DND-41 (cell line): ENCODE measurements at regions not wholly inside any gene's neighbourhood (a gene's known extent, or its start where the extent isn't known, plus 50 kb on each side); places are given as distances from the start of the nearest gene placed in this dataset.

Source experiments
- ATAC-seq: fragments of 200-7000 bp; cut with Tn5 transposase; 3 replicates; pipeline ENCODE4 v1.9.1; 2021; ENCODE audit warnings: low read depth; ENCODE audit not compliant: insufficient read depth
- DNase-seq: peaks from one replicate; pipeline ENCODE4 v3.0.0-alpha.2; 2020
- H2AFZ ChIP-seq: 2 replicates; pipeline ENCODE4 v1.6.0; 2012; ENCODE audit warnings: low read depth, low read length
- H3K27ac ChIP-seq: 2 replicates; pipeline ENCODE4 v1.5.1; 2012; ENCODE audit warnings: low read length, inconsistent platforms
- H3K27me3 ChIP-seq: fragments of 200-600 bp; sonication (generic); 2 replicates; pipeline ENCODE4 v1.6.0; 2012; ENCODE audit warnings: low read length, mild to moderate bottlenecking, inconsistent platforms; ENCODE audit not compliant: insufficient read depth, poor library complexity
- H3K36me3 ChIP-seq: 2 replicates; pipeline ENCODE4 v1.5.1; 2012; ENCODE audit warnings: low read length, inconsistent platforms; ENCODE audit not compliant: insufficient read depth
- H3K4me1 ChIP-seq: 2 replicates; pipeline ENCODE4 v1.5.1; 2012; ENCODE audit warnings: mild to moderate bottlenecking, low read length; ENCODE audit not compliant: insufficient read depth
- H3K4me2 ChIP-seq: 2 replicates; pipeline ENCODE4 v1.6.0; 2012; ENCODE audit warnings: mild to moderate bottlenecking, moderate library complexity, low read length, inconsistent platforms; ENCODE audit not compliant: insufficient read depth
- H3K4me3 ChIP-seq, 2 experiments: fragments of 200-600 bp in 1 of 2; shearing (Covaris generic) in 1 of 2; 2 replicates each; pipeline ENCODE4 v1.5.1; 2012 to 2016; ENCODE audit warnings: inconsistent platforms in 2 of 2, low read length in 2 of 2, mild to moderate bottlenecking in 2 of 2, low read depth in 1 of 2, moderate library complexity in 1 of 2
- H3K79me2 ChIP-seq: 2 replicates; pipeline ENCODE4 v1.6.0; 2012; ENCODE audit warnings: low read length, inconsistent platforms; ENCODE audit not compliant: insufficient read depth
- H3K9ac ChIP-seq: 2 replicates; pipeline ENCODE4 v1.6.0; 2012; ENCODE audit warnings: low read depth, mild to moderate bottlenecking, inconsistent platforms, low read length, moderate library complexity
- H3K9me3 ChIP-seq: 2 replicates; pipeline ENCODE4 v1.5.1; 2012; ENCODE audit warnings: low read length, moderate library complexity, mild to moderate bottlenecking, inconsistent platforms; ENCODE audit not compliant: insufficient read depth, severe bottlenecking
- H4K20me1 ChIP-seq: 2 replicates; pipeline ENCODE4 v1.6.0; 2012; ENCODE audit warnings: low read length; ENCODE audit not compliant: insufficient read depth
- EZH2 ChIP-seq: IDR thresholded peaks from 3 replicates; pipeline ENCODE4 v1.6.1; 2012; ENCODE audit warnings: borderline replicate concordance, low read depth, mild to moderate bottlenecking, moderate library complexity, low read length, inconsistent platforms; ENCODE audit not compliant: severe bottlenecking
- TF ChIP-seq, protein P1 (sequence below): IDR thresholded peaks from 2 replicates; pipeline ENCODE4 v1.5.1; 2012; ENCODE audit warnings: borderline replicate concordance, low read length, moderate library complexity, mild to moderate bottlenecking; ENCODE audit not compliant: poor library complexity, severe bottlenecking; ENCODE audit errors: extremely low read depth

DNA sequence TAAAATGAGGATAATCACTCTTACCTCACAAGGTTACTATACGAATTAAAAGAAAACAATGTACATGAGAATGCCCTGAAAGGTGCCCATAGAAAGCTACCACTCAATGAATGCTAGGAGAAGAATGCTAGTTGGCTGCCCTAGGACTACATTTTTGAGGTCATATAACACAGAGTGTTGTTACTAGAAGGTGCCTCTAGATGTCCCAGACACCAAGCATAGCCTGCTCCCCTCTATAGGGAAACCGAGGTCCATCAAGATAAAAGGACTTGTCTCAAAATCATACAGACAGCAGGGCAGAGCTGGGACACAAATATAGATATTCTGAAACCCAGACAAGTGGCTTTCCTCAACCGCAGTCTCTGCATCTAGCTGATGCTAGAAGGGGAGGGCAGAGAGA is 147.0 kb upstream of the ARHGEF9 start:
- H3K4me3 ChIP-seq: no peak overlapping the region
- no peaks in the 10 kb centered on the region for H4K20me1 ChIP-seq
- no peaks in the 10 kb centered on the region for H3K36me3 ChIP-seq
- no peaks in the 10 kb centered on the region for H3K4me1 ChIP-seq
- no peak overlapping the region for H3K27ac ChIP-seq
- no peaks in the 10 kb centered on the region for H3K27me3 ChIP-seq
- DNase-seq (no peak), ATAC-seq (no peak)
- H3K9ac ChIP-seq: no peak overlapping the region
- no peaks in the 10 kb centered on the region for H3K79me2 ChIP-seq
- H3K9me3 ChIP-seq: no peaks in the 10 kb centered on the region
- no peak overlapping the region for H3K4me2 ChIP-seq
- no peak overlapping the region for H2AFZ ChIP-seq
- TF ChIP-seq EZH2: no peak
- TF ChIP-seq, protein P1, sequence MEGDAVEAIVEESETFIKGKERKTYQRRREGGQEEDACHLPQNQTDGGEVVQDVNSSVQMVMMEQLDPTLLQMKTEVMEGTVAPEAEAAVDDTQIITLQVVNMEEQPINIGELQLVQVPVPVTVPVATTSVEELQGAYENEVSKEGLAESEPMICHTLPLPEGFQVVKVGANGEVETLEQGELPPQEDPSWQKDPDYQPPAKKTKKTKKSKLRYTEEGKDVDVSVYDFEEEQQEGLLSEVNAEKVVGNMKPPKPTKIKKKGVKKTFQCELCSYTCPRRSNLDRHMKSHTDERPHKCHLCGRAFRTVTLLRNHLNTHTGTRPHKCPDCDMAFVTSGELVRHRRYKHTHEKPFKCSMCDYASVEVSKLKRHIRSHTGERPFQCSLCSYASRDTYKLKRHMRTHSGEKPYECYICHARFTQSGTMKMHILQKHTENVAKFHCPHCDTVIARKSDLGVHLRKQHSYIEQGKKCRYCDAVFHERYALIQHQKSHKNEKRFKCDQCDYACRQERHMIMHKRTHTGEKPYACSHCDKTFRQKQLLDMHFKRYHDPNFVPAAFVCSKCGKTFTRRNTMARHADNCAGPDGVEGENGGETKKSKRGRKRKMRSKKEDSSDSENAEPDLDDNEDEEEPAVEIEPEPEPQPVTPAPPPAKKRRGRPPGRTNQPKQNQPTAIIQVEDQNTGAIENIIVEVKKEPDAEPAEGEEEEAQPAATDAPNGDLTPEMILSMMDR: no peak

DNA sequence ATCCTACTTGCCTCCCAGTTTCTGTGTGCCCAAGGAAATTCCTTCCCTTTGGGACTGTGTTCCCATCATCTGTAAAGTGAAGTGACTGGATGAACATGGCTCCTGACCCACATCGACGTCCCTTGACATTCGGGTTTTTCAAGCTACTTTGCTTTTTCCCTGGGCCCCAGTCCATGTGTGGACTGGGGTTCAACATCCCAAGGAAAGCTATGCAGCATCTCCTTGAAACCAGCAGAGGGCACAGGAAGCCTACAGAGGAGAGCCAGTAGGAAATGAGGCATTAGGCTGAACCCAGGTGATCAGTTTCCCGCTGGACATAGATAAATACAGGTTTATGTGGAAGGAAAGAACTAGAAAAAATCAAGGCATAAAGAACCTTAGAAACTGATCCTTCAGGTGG is 145.1 kb upstream of the ARHGEF9 start:
- no peaks in the 10 kb centered on the region for H3K4me1 ChIP-seq
- no peak overlapping the region for H3K27ac ChIP-seq
- ATAC-seq (no peak), DNase-seq (peak; percentile 7)
- H3K4me2 ChIP-seq: no peak overlapping the region
- no peaks in the 10 kb centered on the region for H3K27me3 ChIP-seq
- no peaks in the 10 kb centered on the region for H3K79me2 ChIP-seq
- H2AFZ ChIP-seq: no peak overlapping the region
- no peak overlapping the region for H3K9ac ChIP-seq
- no peak for TF ChIP-seq EZH2
- TF ChIP-seq, protein P1: peak; percentile 52
- H4K20me1 ChIP-seq: no peaks in the 10 kb centered on the region
- H3K36me3 ChIP-seq: no peaks in the 10 kb centered on the region
- no peaks in the 10 kb centered on the region for H3K9me3 ChIP-seq
- H3K4me3 ChIP-seq: no peak overlapping the region

DNA sequence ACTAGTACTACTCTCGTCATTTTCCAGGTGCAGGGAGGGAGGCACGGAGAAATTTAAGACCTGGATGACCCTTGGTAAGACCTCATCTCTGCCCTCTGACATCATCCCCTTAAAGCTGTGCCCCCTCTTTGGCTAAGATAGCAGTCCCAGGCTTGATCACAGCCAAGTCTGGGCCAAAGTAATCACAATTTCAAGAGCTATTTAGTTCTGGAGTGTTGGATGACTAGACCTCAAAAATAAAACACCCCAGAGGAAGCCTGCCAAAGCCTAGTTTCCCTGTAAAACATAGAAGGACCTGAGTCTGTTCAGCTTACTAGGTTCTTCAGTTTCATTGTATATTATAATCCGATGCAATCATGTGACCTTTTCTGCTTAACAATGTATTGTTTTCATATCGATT is 144.6 kb upstream of the ARHGEF9 start:
- no peak for DNase-seq

More for the DNA sequence above, 144.6 kb upstream of the ARHGEF9 start:
- Histone ChIP-seq H3K79me2 (no peaks in the 10 kb centered on the region), H3K27me3 (no peaks in the 10 kb centered on the region), H3K27ac (no peak overlapping the region), H3K9ac (no peak overlapping the region), H3K36me3 (no peaks in the 10 kb centered on the region), H3K4me1 (no peaks in the 10 kb centered on the region), H2AFZ (no peak overlapping the region), H3K4me2 (no peak overlapping the region), H3K4me3 (no peak overlapping the region), H3K9me3 (no peaks in the 10 kb centered on the region), H4K20me1 (no peaks in the 10 kb centered on the region)
- ATAC-seq: no peak
- TF ChIP-seq, protein P1: no peak
- TF ChIP-seq EZH2: no peak
